GM19438 (cell line): ENCODE measurements at regions not wholly inside any gene's neighbourhood (a gene's known extent, or its start where the extent isn't known, plus 50 kb on each side); places are given as distances from the start of the nearest gene placed in this dataset.

ENCODE experiments used
- ATAC-seq: cut with Tn5 transposase; IDR thresholded peaks from one replicate; pipeline ENCODE4 v1.9.1; 2021; ENCODE audit warnings: low read depth; ENCODE audit not compliant: unreplicated experiment

DNA sequence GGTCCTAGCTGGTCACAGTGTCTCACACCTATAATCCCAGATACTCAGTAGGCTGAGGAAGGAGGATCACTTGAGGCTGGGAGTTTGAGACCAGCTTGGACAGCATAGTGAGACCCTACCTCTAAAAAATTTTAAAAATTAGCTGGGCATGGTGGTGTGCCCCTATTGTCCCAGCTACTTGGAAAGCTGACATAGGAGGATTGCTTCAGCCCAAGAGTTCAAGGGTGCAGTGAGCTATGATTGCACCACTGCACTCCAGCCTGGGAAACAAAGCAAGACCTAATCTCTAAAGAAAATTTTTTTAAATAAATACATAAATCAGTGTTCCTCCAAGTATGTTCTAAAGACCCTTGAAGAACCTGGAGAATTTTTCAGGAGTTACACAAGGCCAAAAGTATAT is 50.6 kb upstream of the GNAO1 start:
- no peak for ATAC-seq

DNA sequence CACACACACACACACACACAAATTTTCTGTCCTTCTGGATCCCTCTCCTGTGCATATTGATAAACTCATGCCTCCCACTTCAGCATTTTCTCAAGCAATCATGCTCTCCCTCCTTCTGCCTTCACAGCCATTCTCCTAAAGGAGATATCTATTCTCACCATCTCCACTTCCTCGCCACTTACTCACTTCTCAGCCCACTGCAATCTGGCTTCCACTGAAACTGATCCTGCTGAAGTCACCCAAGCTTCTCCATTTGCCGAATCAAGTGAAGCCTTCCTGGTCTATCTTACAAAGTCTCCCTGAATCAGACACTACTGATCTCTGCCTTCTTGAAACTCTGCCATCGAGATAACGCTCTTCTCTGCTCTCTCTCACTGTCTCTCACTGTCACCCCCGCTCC is 54.0 kb upstream of the GNAO1 start:
- no peak for ATAC-seq

DNA sequence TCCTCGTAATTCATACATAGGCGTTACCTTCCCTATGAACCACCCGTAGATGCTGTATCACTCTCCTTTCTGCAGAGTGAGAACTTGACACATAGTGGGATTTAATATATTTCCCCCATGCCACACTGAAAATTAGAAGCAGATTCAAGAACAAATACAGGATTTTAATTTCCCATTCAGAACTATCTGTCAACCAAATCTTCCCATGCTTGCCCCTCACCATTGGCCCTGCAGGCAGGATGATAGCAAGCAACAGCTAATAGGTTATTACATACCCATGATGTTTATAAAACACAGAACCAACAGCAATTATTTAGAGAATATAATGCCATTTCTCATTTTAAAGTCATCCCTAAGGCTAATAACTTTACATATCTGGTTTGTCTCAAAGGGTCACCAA is 55.0 kb upstream of the GNAO1 start:
- no peak for ATAC-seq

- ATAC-seq, result no peak
These were observed 56.5 kb upstream of the GNAO1 start for GRCh38 chr16:56134790-56135189.

DNA sequence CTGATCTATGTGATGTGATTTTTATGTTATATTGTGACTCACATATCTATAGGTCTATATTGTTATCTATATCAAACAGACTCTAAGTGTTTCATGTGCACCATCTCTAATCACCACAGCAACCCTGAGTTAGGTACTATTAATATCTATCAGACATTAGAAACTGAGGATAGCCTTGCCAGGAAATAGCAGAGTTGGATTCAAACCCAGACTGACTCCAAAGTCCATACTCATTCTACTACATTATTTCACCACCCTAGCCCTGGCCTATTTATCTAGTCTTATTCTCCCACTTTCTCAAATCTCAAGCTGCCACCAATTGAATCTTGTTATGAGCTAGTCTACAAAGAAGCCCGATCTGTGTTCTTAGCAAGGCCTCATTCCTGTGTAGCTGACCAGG is 65.4 kb upstream of the GNAO1 start:
- no peak for ATAC-seq

- ATAC-seq, result no peak
These were observed 69.0 kb upstream of the GNAO1 start for GRCh38 chr16:56122251-56122650.

- no peak for ATAC-seq
These were observed 70.2 kb upstream of the GNAO1 start for GRCh38 chr16:56121156-56121500.

DNA sequence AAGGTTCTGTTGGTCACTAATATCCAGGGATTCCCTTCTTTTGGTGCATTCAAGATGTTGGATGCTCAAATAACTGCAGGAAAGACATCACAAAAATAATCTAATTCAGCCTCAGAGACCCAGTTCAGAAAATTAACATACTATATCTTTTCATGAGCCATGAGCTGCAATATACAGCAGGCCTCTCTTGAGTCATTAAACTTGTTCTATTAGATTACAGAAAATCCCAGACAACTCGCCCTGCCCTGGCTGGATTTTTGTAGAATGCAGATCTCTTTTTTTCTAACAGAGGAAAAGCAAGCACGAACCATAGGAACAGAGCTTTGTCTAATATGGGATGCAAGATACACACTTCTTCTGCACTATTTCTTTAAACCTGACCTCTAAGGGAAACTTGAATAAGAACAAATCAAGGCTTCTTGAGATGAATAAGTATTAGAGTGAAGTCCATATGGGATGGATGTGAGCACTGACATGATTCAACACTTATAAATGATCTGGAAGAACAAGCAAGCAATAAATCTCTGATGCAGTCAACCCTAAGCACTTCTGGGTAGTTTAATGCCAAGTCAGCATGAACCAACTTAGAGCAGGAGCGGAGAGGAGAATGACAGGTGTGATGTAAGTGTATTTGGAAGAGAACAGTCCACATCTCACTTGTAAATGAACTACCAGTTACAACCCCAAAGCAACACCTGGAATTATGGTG is 70.7 kb upstream of the GNAO1 start:
- ATAC-seq, result no peak

DNA sequence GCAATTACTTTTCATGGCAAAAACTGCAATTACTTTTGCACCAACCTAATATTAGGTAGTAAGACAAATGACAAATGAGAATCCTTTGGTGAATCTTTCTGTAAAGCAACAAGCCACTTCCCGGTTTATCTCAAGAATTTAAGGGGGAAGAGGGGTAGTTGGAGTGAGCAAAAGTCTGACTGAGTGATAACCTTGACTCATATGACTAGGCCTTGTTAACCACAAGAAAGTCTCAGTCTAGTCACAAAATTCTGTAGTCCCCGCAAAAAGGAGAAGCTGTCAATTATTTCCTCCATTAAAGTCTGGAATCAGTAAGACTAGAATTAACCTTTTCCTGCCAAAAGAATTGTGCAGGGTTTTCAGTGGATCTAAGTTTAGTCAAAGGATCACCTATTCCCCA is 72.2 kb upstream of the GNAO1 start:
- ATAC-seq, result no peak

GRCh38 chr16:56116577-56116964 is 74.7 kb upstream of the GNAO1 start:
- ATAC-seq, result no peak

DNA sequence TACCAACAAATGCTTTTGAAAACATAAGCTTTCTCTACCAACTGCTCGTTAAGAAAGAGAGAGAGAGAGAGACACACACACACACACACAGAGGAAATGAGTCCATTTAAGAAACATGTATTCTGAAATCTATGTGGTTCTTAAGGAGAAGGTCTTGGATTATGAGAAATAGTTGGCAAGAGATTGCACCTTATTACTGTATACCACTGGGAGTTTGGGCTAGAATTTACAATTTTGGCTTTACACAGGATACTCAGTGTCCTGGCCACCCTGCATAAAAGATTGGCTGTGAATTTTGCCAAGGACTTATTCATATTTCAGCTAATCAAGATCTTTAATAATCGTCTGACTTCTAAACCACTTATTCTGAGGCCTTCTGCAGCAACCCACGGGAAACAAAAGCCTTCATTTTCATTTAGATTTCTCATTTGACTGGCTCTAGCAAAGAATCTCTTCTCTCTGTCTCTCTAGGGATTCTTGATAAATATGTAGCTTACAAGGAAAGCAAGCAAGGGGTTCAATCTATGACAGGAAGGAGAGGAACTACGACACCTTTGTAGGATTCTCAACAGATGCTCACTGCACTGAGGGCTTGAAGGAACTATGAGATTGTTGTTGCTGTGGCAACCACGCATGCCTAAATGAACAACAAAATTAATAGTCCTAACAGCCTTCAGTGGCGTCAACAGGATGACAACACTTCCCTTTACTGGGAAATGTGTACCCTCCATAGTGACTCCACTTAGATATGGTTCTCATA is 75.3 kb upstream of the GNAO1 start:
- no peak for ATAC-seq

- no peak for ATAC-seq
These were observed 78.1 kb upstream of the GNAO1 start for GRCh38 chr16:56113223-56113622.

GRCh38 chr16:56111100-56111499 is 80.2 kb upstream of the GNAO1 start:
- ATAC-seq, result no peak

GRCh38 chr16:56109994-56110393 is 81.3 kb upstream of the GNAO1 start:
- no peak for ATAC-seq

GRCh38 chr16:56109205-56109604 is 82.1 kb upstream of the GNAO1 start:
- no peak for ATAC-seq

DNA sequence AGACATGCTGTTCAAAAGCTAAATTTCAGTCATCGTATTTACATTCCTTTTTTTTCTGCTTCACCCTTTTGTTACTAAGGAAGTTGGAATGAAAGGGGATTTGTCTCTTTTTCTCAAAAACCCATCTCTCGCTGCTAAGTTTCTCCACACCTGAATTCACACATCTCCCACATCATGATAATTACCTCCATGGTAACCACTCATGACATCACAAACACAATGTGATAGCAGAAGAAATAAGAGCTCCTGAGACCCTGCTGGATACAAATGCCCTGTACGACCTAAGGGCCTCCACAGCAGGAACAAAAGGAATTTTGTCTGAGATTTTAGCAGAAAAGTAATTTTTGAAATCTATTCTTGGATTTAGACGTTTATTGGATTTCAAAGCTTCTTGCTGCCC is 82.6 kb upstream of the GNAO1 start:
- no peak for ATAC-seq

- no peak for ATAC-seq
These were observed 83.2 kb upstream of the GNAO1 start for GRCh38 chr16:56108056-56108471.

GRCh38 chr16:56106527-56106926 is 84.8 kb upstream of the GNAO1 start:
- no peak for ATAC-seq

DNA sequence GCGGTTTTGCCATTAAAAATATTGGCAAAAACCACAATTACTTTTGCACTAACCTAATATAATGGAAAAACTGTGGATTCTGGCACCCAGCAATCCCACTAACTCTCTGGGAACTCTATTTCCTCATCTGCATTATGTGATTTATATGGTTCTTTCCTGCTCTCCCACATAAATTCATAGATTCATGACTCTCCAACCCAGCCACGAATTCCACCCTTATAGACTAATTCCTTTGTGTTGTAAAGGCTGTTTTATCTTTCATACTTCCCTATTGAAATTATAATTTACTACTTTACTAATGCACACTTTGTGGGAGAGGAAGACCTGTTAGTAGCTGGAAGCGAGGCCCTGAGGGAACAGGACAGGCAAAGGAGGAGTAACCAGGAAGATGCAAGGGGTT is 88.4 kb upstream of the GNAO1 start:
- no peak for ATAC-seq

DNA sequence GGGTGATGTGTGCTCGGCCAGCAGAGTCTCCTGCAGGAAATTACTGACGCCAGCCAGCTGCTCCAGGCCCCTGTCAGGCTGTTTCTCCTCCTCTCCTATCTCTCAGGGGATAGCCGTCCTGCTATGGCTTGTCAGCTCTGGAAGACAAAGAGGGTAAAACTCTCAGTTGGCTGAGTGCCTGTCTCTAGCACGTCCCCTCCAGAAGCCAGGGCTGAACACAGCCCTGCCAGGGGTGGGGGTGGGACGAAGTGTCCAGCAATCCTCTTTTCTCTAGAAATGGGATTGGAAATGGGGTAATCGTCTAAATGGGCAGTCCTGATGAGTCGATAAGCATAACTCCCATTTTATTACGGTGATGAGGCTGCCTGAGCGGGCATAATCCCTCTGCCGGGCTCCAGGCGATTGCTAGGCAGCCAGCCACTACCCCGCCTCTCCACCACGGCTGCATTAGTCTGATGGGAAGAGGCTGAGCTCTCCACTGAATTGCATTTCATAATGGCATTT is 89.1 kb upstream of the GNAO1 start:
- no peak for ATAC-seq

DNA sequence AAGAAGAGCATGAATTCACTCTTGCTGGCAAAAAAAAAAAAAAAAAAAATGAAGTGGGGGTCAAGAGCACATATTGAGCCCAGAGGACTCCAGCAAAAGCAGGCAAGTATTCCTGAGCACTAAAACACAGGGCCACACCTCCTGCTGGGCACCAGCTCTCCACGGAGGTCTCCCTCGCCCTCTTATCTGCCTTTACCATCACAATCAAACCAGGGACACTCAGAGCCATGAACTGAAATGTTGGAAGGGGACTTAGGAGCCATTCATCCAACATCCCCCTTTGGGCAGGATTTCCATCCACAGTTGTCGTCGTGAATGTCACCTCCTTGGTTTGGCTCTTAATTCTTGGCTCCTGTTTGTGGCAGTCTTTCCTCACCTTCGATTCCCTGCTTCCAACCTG is 89.8 kb upstream of the GNAO1 start:
- no peak for ATAC-seq

DNA sequence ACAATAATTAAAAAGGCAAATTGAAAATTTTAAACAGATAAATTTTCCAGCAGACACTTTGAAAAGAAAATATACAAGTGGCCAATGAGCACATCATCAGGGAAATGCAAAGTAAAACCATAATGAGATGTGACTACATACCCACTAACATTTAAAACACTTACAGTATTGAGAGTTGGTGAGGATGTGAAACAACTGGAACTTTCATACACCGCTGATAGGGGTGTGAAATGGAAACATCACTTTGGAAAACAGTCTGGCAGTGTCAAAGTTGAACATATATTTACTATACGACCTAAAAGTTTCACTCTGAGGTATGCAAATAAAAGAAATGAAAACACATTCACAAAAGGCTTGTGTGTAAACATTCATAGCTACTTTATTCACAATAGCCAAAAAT is 94.0 kb upstream of the GNAO1 start:
- ATAC-seq, result no peak
